Upper lobe of left lung (tissue), 6 donors: ENCODE measurements at regions not wholly inside any gene's neighbourhood (a gene's known extent, or its start where the extent isn't known, plus 50 kb on each side); places are given as distances from the start of the nearest gene placed in this dataset.

Experiments
- ATAC-seq, 2 donors: fragments of 200-7000 bp; cut with Tn5 transposase; one replicate each; pipeline ENCODE4 v1.9.1; 2022; ENCODE audit warnings: mild to moderate bottlenecking in 2 of 2, moderate library complexity in 2 of 2; ENCODE audit not compliant: low FRiP score in 2 of 2
- DNase-seq, 2 donors: peaks; one replicate each; pipeline ENCODE4 v3.0.0-alpha.2; 2019 to 2020
- H3K27ac ChIP-seq, 4 donors: fragments of 200-600 bp; sonication (generic); one replicate each; pipeline ENCODE4 v1.5.1; 2016 to 2019
- H3K27me3 ChIP-seq, 4 donors: fragments of 200-600 bp; sonication (generic); one replicate each; pipeline ENCODE4 v1.5.1; 2017 to 2019
- H3K36me3 ChIP-seq, 4 donors: fragments of 200-600 bp; sonication (generic); one replicate each; pipeline ENCODE4 v1.5.1; 2016 to 2019
- H3K4me1 ChIP-seq, 4 donors: fragments of 200-600 bp; sonication (generic); one replicate each; pipeline ENCODE4 v1.5.1; 2018 to 2019
- H3K4me3 ChIP-seq, 4 donors: fragments of 200-600 bp; sonication (generic); one replicate each; pipeline ENCODE4 v1.5.1; 2017 to 2019; ENCODE audit warnings: mild to moderate bottlenecking in 2 of 4, moderate library complexity in 1 of 4
- H3K9me3 ChIP-seq, 4 donors: fragments of 200-600 bp; sonication (generic); one replicate each; pipeline ENCODE4 v1.5.1; 2018 to 2019
- EP300 ChIP-seq, 4 donors: sonication (generic); formaldehyde crosslinking; IDR thresholded peaks; one replicate each; pipeline ENCODE4 v1.5.1; 2017; ENCODE audit warnings: antibody characterized with exemption in 4 of 4, control low read depth in 2 of 4
- POLR2A ChIP-seq, 4 donors: fragments of 450-650 bp; IDR thresholded peaks; one replicate each; pipeline ENCODE4 v1.5.1; 2016 to 2017; ENCODE audit warnings: antibody characterized with exemption in 4 of 4, mild to moderate bottlenecking in 2 of 4
- POLR2AphosphoS5 ChIP-seq, 2 donors: sonication (generic); formaldehyde crosslinking; IDR thresholded peaks; one replicate each; pipeline ENCODE4 v1.5.1; 2017; ENCODE audit warnings: antibody characterized with exemption in 2 of 2
- WGBS, 2 donors: methylation state at CpG; one replicate each; pipeline ENCODE4 v1.1.5; 2017 to 2018; 5-methylcytosine and 5-hydroxymethylcytosine counted together
- TF ChIP-seq, protein P1 (sequence below), 6 experiments: fragments of 450-650 bp in 4 of 6; fragments of 200-600 bp in 2 of 6; sonication (generic) in 2 of 6; IDR thresholded peaks; one replicate each; pipeline ENCODE4 v1.5.1; 2016 to 2019; ENCODE audit warnings: antibody characterized with exemption in 6 of 6
- donor health status: DM: no; HTN: no; CAD: no; lungs with moderate emphysema.
- donor health status: DM: no; HTN: yes; CAD: no; lungs with severe emphysema.

DNA sequence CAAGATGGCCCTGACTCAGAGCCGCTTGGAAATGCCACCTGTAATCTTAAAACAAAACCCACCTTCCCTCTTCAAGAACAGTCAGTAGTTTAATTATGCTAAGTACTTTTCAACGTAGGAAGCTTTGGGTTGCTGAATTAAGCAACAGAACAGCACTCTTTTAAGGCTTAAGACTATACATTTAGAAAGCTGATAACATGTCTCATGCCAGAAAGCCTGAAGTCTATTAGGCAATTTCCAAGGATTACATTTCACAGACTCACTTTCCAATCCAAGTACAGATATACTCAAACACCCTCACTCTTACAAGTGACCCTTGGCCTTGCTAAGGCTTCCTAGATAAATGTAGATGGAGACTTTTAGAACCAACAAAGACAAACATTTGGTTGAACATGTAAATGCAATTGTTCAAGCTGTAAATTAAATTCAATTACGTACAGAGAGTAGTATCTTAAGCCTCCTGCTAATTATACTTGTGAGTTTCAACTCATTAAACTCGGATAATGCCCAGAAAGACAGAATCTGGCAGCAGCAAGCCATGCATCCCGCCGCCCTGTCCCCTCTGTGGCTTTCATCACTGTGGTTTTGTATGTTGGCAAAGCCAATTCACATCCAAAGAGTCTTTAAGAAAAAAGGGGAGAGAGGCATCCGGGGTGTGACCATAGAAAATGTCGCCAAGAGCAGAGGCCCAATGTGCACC is 283.1 kb upstream of the NRP1 start:
- DNase-seq (no peak), ATAC-seq (no peak)
- Histone ChIP-seq H3K4me1 (peaks cover 0 to 4% (median 0%) of the 10 kb centered on the region in 4 donors), H3K36me3 (no peaks in the 10 kb centered on the region), H3K27me3 (no peaks in the 10 kb centered on the region), H3K27ac (no peak overlapping the region), H3K4me3 (no peak overlapping the region), H3K9me3 (no peaks in the 10 kb centered on the region)
- TF ChIP-seq EP300 (IDR thresholded peaks at IDR 0.05) (no peak), POLR2A (IDR thresholded peaks at IDR 0.05) (no peak), POLR2AphosphoS5 (IDR thresholded peaks at IDR 0.05) (no peak)
- TF ChIP-seq, protein P1, sequence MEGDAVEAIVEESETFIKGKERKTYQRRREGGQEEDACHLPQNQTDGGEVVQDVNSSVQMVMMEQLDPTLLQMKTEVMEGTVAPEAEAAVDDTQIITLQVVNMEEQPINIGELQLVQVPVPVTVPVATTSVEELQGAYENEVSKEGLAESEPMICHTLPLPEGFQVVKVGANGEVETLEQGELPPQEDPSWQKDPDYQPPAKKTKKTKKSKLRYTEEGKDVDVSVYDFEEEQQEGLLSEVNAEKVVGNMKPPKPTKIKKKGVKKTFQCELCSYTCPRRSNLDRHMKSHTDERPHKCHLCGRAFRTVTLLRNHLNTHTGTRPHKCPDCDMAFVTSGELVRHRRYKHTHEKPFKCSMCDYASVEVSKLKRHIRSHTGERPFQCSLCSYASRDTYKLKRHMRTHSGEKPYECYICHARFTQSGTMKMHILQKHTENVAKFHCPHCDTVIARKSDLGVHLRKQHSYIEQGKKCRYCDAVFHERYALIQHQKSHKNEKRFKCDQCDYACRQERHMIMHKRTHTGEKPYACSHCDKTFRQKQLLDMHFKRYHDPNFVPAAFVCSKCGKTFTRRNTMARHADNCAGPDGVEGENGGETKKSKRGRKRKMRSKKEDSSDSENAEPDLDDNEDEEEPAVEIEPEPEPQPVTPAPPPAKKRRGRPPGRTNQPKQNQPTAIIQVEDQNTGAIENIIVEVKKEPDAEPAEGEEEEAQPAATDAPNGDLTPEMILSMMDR (IDR thresholded peaks at IDR 0.05): no peak
- WGBS, 2 donors: 89 to 91% methylated on average over 8 of the region's 8 CpGs

DNA sequence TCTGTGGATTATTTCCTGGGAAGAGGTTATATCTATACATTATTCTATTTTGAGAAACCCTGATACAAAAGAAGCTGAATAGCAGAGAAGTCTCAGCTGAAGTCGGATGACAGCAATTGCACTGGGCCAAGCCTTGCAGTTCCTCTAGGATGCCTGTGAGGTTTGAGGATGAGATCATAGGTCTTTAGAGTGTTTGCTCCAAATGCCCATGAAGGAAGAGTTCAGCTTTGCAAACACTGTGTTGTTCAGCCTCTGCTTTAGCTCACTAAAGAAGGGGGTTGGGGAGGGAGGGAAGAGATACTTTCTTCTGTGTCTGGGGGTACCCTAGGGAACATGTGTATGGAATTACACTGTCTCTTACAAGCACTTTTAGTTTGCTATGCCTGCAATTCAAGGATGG is 282.5 kb upstream of the NRP1 start:
- Histone ChIP-seq H3K4me1 (peaks cover 0 to 4% (median 4%) of the 10 kb centered on the region in 4 donors), H3K27ac (no peak overlapping the region), H3K36me3 (no peaks in the 10 kb centered on the region), H3K27me3 (no peaks in the 10 kb centered on the region), H3K4me3 (no peak overlapping the region), H3K9me3 (no peaks in the 10 kb centered on the region)
- no peak for TF ChIP-seq EP300 (IDR thresholded peaks at IDR 0.05)
- no peak for TF ChIP-seq POLR2A (IDR thresholded peaks at IDR 0.05)
- TF ChIP-seq POLR2AphosphoS5 (IDR thresholded peaks at IDR 0.05): no peak
- TF ChIP-seq, protein P1 (IDR thresholded peaks at IDR 0.05): no peak
- no peak for ATAC-seq
- no peak for DNase-seq
- WGBS, 2 donors: 60 to 72% methylated on average over 1 of the region's 1 CpG

DNA sequence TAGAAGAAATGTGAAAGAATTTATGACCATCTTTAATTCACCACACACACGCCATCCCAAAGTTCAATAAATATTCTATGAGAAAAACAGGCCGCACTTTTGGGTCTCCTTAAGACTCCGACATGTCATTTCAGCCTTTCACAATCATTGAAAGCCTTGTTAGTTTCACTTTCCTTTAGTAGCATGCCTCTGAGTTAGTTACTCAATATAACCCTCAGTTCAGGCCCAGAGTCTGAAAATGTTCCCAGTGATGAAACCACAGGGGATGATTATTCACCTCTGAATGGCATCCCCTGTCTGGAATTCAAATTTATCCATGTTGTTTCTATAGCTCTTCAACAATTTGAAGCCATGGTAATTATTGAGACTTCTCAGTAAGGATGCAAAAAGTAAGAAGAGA is 278.1 kb upstream of the NRP1 start:
- Histone ChIP-seq H3K36me3 (no peaks in the 10 kb centered on the region), H3K27me3 (no peaks in the 10 kb centered on the region), H3K9me3 (no peaks in the 10 kb centered on the region), H3K27ac (peak overlapping the region; percentile 59 to 69 (median 66)), H3K4me1 (peaks cover 0 to 4% (median 4%) of the 10 kb centered on the region in 4 donors), H3K4me3 (no peak overlapping the region)
- ATAC-seq: peak in 1 of 2 donors; percentile 87
- TF ChIP-seq, protein P1 (IDR thresholded peaks at IDR 0.05): no peak
- TF ChIP-seq POLR2A (IDR thresholded peaks at IDR 0.05): no peak
- TF ChIP-seq POLR2AphosphoS5 (IDR thresholded peaks at IDR 0.05): no peak
- TF ChIP-seq EP300 (IDR thresholded peaks at IDR 0.05): no peak
- 39 to 46% methylated on average over 3 of the region's 3 CpGs for WGBS, 2 donors
- DNase-seq: no peak

DNA sequence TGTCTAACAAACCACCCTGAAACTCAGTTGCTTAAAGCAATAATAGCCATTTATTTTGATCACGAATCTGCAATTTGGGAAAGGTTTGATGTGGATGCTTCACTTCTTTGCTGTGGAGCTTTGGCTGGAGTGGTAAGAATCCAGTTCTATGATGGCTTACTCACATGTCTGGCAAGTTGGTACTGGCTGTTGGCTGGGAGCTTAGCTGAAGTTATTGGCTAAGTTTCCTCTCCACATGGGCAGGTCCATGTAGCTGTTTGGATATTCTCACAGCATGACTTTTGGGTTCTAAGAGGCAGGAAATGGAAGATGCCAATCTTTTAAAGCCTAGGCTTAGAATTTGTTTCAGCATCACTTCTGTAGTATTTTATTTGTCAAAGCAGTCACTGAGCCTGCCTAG is 277.6 kb upstream of the NRP1 start:
- DNase-seq: no peak
- peak in 1 of 2 donors; percentile 73 for ATAC-seq
- WGBS, 2 donors: 89 to 93% methylated on average over 1 of the region's 1 CpG
- Histone ChIP-seq H3K27ac (peak overlapping the region; percentile 59 to 69 (median 66)), H3K36me3 (no peaks in the 10 kb centered on the region), H3K27me3 (no peaks in the 10 kb centered on the region), H3K4me3 (no peak overlapping the region), H3K9me3 (no peaks in the 10 kb centered on the region), H3K4me1 (peaks cover 0 to 4% (median 4%) of the 10 kb centered on the region in 4 donors)
- TF ChIP-seq POLR2A (IDR thresholded peaks at IDR 0.05) (no peak), EP300 (IDR thresholded peaks at IDR 0.05) (no peak), POLR2AphosphoS5 (IDR thresholded peaks at IDR 0.05) (no peak)
- TF ChIP-seq, protein P1 (IDR thresholded peaks at IDR 0.05): no peak

DNA sequence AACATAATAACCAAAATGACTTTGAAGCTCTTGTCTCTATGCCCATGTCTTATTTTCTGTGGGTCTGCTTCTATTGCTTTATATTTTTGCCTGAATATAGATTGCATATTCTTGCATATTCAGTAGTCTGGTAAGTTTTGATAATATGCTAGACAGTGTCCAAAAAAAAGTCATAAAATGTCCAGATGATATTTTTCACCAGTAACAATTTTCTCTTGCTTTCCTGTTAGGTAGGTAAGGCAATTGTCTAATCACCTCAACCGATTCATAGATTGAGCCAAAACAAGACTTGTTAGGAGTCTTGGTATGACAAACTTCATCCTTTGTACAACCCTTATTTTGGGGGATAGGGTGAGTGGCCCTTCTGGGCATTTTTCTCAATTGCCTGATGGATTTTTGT is 277.0 kb upstream of the NRP1 start:
- no peak for TF ChIP-seq POLR2A (IDR thresholded peaks at IDR 0.05)
- TF ChIP-seq POLR2AphosphoS5 (IDR thresholded peaks at IDR 0.05): no peak
- TF ChIP-seq EP300 (IDR thresholded peaks at IDR 0.05): no peak
- TF ChIP-seq, protein P1 (IDR thresholded peaks at IDR 0.05): no peak
- Histone ChIP-seq H3K27ac (no peak overlapping the region), H3K36me3 (no peaks in the 10 kb centered on the region), H3K9me3 (no peaks in the 10 kb centered on the region), H3K4me3 (no peak overlapping the region), H3K27me3 (no peaks in the 10 kb centered on the region), H3K4me1 (peaks cover 0 to 4% (median 4%) of the 10 kb centered on the region in 4 donors)
- 83 to 94% methylated on average over 1 of the region's 1 CpG for WGBS, 2 donors
- DNase-seq (no peak), ATAC-seq (no peak)
